ENCODE measurements at regions not wholly inside any gene's neighbourhood (a gene's known extent, or its start where the extent isn't known, plus 50 kb on each side); places are given as distances from the start of the nearest gene placed in this dataset.

DNA sequence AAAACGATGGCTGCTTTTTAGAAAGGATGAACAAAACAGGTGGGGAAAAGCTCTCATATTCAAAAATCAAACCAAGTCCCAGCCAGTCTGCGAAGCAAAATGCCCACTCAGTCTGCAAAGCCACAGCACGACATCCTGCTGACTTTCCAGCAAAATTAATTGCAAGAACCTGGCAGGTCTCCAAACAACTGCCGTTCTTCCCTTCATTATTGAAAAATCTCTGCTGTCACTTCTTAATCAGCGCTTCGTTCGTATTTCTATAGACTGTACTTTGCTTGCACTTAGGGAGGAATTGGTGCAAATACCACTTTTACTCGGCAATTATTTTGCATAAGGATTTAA, 222.4 kb downstream of the CBLN4 start:
- no peaks in the 10 kb centered on the region for H3K9me3 ChIP-seq
- no peaks in the 10 kb centered on the region for H3K4me1 ChIP-seq

DNA sequence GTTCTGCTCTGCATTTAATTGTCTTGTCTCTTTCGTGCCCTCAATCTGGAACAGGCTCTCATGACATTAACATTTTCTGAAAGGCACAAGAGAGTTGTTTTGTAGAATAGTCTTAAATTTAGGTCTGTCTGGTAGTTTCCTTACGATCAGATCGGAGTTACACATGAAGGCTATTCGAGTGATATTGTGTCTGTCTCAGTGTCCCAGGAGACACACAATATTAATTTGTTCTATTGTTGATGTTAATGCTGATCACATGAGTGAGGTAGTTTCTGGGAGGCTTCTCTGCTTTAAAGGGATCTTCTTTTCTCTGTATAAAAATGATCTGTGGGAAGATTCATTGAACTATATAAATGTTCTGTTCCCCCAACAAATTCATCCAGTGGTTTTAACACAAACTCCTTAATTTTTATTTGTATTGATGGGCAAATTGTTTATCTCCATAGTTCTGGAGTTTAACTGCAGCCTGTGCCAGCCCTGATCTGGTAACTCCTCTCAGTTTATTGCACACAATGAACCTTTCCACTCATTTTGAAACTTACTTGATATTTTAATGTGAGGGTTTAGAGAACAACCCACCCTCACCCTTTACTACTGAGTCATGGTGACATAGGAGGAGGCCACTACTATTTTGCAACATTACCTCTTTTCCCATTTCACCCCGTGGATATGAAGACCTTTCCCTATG, 223.0 kb downstream of the CBLN4 start:
- H3K9me3 ChIP-seq = no peaks in the 10 kb centered on the region

More for the DNA sequence above, 222.4 kb downstream of the CBLN4 start:
- WGBS, 2 donors = 45 to 48% methylated on average over 8 of the region's 8 CpGs
- no peak for ATAC-seq (ENCODE audit: low FRiP score in 2 of 2)
- DNase-seq = no peak
- Histone ChIP-seq H3K4me3 (no peak overlapping the region), H3K27me3 (no peaks in the 10 kb centered on the region), H3K36me3 (no peaks in the 10 kb centered on the region), H3K27ac (no peak overlapping the region)
- TF ChIP-seq EP300 (IDR thresholded peaks at IDR 0.05) = no peak
- TF ChIP-seq POLR2A (IDR thresholded peaks at IDR 0.05) = no peak
- no peak for TF ChIP-seq POLR2AphosphoS5 (IDR thresholded peaks at IDR 0.05)
- TF ChIP-seq, protein P1, sequence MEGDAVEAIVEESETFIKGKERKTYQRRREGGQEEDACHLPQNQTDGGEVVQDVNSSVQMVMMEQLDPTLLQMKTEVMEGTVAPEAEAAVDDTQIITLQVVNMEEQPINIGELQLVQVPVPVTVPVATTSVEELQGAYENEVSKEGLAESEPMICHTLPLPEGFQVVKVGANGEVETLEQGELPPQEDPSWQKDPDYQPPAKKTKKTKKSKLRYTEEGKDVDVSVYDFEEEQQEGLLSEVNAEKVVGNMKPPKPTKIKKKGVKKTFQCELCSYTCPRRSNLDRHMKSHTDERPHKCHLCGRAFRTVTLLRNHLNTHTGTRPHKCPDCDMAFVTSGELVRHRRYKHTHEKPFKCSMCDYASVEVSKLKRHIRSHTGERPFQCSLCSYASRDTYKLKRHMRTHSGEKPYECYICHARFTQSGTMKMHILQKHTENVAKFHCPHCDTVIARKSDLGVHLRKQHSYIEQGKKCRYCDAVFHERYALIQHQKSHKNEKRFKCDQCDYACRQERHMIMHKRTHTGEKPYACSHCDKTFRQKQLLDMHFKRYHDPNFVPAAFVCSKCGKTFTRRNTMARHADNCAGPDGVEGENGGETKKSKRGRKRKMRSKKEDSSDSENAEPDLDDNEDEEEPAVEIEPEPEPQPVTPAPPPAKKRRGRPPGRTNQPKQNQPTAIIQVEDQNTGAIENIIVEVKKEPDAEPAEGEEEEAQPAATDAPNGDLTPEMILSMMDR (IDR thresholded peaks at IDR 0.05) = no peak

DNA sequence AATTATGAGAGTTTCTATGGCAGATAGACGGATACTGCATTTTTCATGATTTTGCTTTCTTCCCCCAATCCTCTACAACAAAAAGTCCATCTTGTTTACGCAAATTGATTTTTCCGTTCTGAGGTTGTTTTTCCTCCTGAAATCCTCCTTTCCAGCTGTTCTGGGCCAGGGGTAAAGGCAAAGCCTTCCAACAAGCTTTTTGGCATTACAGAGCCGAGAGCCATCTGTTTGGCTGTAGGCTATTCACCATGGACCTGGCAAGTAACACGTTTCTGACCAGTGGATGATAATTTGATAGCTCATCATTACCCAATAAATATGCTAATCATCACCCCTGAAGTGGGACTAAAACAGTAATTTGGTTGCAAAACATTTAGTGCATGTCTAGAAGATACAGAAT, 226.5 kb downstream of the CBLN4 start:
- no peak overlapping the region for H3K27ac ChIP-seq
- DNase-seq (no peak), ATAC-seq (ENCODE audit: low FRiP score in 2 of 2) (no peak)
- H3K36me3 ChIP-seq = no peaks in the 10 kb centered on the region
- H3K4me3 ChIP-seq = no peak overlapping the region
- no peak for TF ChIP-seq POLR2A (IDR thresholded peaks at IDR 0.05)
- no peak for TF ChIP-seq POLR2AphosphoS5 (IDR thresholded peaks at IDR 0.05)
- TF ChIP-seq, protein P1 (IDR thresholded peaks at IDR 0.05) = no peak
- no peak for TF ChIP-seq EP300 (IDR thresholded peaks at IDR 0.05)
- no peaks in the 10 kb centered on the region for H3K9me3 ChIP-seq
- no peaks in the 10 kb centered on the region for H3K27me3 ChIP-seq
- 75 to 84% methylated on average over 5 of the region's 5 CpGs for WGBS, 2 donors
- H3K4me1 ChIP-seq = peaks cover 0 to 3% (median 0%) of the 10 kb centered on the region in 4 donors

More for the DNA sequence above, 223.0 kb downstream of the CBLN4 start:
- no peak overlapping the region for H3K27ac ChIP-seq
- DNase-seq (no peak), ATAC-seq (ENCODE audit: low FRiP score in 2 of 2) (no peak)
- H3K4me1 ChIP-seq = no peaks in the 10 kb centered on the region
- no peak for TF ChIP-seq POLR2AphosphoS5 (IDR thresholded peaks at IDR 0.05)
- no peak for TF ChIP-seq POLR2A (IDR thresholded peaks at IDR 0.05)
- TF ChIP-seq EP300 (IDR thresholded peaks at IDR 0.05) = no peak
- TF ChIP-seq, protein P1 (IDR thresholded peaks at IDR 0.05) = no peak
- no peaks in the 10 kb centered on the region for H3K27me3 ChIP-seq
- no peaks in the 10 kb centered on the region for H3K36me3 ChIP-seq
- no peak overlapping the region for H3K4me3 ChIP-seq
- WGBS, 2 donors = 77 to 79% methylated on average over 5 of the region's 5 CpGs

DNA sequence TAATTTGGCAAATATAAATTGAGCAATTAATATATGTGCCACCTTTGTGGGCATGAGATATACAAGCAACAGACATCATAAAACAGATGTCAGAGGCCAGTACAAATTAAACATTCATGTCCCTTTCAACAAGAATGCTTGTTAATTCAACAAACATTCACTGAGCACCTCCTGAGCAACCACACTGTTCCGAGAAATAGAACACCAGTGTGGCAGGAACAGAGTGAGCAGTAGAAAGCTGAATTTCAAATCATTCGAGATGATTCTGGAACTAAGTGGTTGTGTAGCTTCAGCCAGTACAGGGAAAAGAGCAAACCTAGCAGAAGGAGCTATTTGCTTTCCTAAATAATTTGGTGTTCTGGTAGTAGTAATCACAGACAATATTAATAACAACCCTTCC, 227.7 kb downstream of the CBLN4 start:
- H3K4me3 ChIP-seq = no peak overlapping the region
- H3K4me1 ChIP-seq = peaks cover 0 to 3% (median 0%) of the 10 kb centered on the region in 4 donors
- 54 to 59% methylated on average over 2 of the region's 2 CpGs for WGBS, 2 donors
- no peaks in the 10 kb centered on the region for H3K36me3 ChIP-seq
- no peak overlapping the region for H3K27ac ChIP-seq
- no peaks in the 10 kb centered on the region for H3K9me3 ChIP-seq
- DNase-seq (no peak), ATAC-seq (ENCODE audit: low FRiP score in 2 of 2) (no peak)
- no peaks in the 10 kb centered on the region for H3K27me3 ChIP-seq
- TF ChIP-seq, protein P1 (IDR thresholded peaks at IDR 0.05) = no peak
- no peak for TF ChIP-seq EP300 (IDR thresholded peaks at IDR 0.05)
- TF ChIP-seq POLR2A (IDR thresholded peaks at IDR 0.05) = no peak
- no peak for TF ChIP-seq POLR2AphosphoS5 (IDR thresholded peaks at IDR 0.05)

DNA sequence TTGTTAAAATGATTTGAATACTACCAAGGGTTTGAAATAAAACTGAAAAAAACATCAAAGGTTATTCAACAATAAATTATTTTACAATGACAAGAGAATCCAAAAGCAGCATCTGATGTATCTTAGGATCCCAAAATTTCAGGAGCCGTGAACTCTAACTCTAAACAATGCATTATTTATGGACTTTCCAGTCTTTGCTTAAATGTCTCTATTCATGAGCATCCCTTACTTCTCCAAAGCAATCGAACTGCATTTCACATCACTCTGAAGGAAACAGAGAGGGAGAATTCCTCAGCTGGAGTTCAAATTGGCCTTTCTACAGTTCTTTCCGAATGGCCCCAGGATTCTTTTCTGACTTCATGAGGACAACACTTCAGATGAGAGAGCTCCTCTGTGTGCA, 229.1 kb downstream of the CBLN4 start:
- H3K36me3 ChIP-seq = no peaks in the 10 kb centered on the region
- H3K27me3 ChIP-seq = no peaks in the 10 kb centered on the region
- no peak overlapping the region for H3K4me3 ChIP-seq
- TF ChIP-seq POLR2AphosphoS5 (IDR thresholded peaks at IDR 0.05) (no peak), EP300 (IDR thresholded peaks at IDR 0.05) (no peak), POLR2A (IDR thresholded peaks at IDR 0.05) (no peak)
- TF ChIP-seq, protein P1 (IDR thresholded peaks at IDR 0.05) = no peak
- H3K4me1 ChIP-seq = peaks cover 0 to 3% (median 0%) of the 10 kb centered on the region in 4 donors
- no peaks in the 10 kb centered on the region for H3K9me3 ChIP-seq
- WGBS, 2 donors = 67 to 82% methylated on average over 3 of the region's 3 CpGs
- no peak for ATAC-seq (ENCODE audit: low FRiP score in 2 of 2)
- no peak overlapping the region for H3K27ac ChIP-seq
- DNase-seq = no peak
